HG03135 (cell line): ENCODE measurements at regions not wholly inside any gene's neighbourhood (a gene's known extent, or its start where the extent isn't known, plus 50 kb on each side); places are given as distances from the start of the nearest gene placed in this dataset.

ENCODE experiments used
- ATAC-seq: cut with Tn5 transposase; IDR thresholded peaks from one replicate; pipeline ENCODE4 v1.9.1; 2021; ENCODE audit warnings: mild to moderate bottlenecking, moderate library complexity; ENCODE audit not compliant: unreplicated experiment

- no peak for ATAC-seq
Observed at GRCh38 chr2:45337481-45337880, 273.6 kb downstream of the SRBD1 start.

DNA sequence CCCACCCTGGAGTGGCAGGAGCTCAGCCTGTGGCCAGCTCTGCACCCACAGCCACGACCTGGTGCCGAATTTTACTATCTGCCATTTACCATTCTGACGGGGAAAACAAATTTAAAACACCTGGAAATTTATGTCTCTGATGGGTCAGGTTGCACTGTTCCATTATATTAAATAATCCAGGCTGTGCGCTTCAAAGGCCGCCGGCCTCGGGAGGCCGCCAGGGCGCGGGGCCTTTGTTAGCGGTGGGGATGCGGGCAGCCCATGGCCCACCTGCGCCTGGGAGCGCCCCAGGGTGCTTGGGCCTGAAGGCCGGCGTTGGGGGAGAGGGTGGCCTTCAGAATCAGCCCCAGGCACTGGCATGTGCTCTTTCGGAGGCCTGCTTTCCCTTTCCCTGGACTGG is 276.9 kb downstream of the SRBD1 start:
- no peak for ATAC-seq

GRCh38 chr2:45332567-45332966 is 278.5 kb downstream of the SRBD1 start:
- no peak for ATAC-seq

GRCh38 chr2:45332094-45332493 is 279.0 kb downstream of the SRBD1 start:
- no peak for ATAC-seq

GRCh38 chr2:45331410-45331786 is 279.7 kb downstream of the SRBD1 start:
- no peak for ATAC-seq

GRCh38 chr2:45330637-45331409 is 280.2 kb downstream of the SRBD1 start:
- no peak for ATAC-seq

GRCh38 chr2:45330108-45330507 is 281.0 kb downstream of the SRBD1 start:
- ATAC-seq, result no peak

DNA sequence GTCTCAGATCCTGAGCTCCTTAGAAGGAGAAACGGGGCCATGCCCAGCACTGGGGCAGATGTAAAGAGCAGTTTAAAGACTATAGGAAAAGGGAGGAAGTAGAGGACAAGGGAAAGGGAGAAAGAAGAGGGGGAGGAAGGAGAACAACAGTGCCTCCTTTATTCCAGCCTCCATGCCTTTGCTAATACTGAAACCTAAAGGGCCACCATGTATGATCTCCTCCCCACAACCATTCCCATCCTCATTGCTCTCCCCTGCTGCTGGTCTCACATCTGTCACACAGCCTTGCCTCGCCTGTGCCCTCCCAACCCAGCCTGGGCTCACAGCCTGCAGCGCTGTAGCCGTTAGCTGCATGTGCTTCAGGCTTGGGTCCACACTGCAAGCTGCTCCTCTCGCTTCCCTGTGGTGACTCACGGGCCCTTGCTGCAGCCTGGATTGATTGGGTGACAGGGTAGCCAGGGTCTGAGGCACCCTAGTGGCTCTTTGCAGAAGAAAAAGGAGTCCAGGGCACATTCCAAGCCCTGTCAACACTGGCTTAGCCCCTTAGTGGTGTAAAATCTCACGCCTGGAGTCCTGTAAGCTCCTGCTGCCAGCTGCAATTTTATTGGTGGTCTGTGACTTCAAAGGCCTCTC is 281.9 kb downstream of the SRBD1 start:
- ATAC-seq, result no peak

DNA sequence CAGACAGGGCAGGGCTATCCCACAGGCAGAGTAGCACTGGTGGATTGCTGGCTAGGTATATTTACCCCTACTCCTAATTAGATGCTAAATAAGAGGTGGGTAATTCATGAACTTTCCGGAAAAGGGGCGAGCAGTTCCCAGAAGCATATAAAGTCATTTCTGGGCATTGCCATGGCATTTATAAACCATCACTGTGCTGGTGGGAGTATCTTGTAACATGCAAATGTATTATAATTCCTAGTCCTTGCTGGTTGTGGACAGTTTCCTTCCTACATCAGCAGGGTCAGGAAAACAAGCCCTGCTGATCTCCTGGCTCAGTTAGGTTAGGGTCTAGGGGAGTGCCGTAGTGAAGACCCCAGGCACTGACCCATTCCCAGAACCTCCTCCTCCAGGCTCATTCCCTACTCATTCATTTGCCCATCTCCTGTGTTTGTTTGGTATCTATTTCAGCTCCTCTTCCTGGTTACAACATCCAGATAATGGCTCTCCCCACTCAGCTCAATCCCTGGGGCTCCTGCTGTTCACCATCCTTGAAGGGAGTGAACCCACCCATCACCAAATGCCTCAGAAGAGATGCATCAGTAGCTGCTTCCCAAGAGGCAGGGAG is 282.7 kb downstream of the SRBD1 start:
- ATAC-seq, result no peak

- no peak for ATAC-seq
Observed at GRCh38 chr2:45323344-45323743, 287.7 kb downstream of the SRBD1 start.

DNA sequence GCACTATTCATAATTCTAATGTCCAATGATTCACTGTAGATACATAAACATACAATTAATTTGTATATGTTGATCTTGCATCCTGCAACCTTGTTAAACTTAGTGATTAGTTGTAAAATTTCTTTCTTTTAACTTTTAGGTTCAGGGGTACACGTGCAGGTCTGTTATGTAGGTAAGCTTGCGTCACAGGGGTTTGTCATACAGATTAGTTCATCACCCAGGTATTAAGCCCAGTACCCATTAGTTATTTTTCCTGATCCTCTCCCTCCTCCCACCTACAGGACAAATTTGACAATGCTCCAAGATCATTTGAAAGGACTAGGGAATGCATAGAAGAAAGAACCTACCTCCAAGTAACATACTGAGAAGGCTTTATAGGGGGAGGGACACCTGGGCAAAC is 290.1 kb downstream of the SRBD1 start:
- ATAC-seq, result no peak

DNA sequence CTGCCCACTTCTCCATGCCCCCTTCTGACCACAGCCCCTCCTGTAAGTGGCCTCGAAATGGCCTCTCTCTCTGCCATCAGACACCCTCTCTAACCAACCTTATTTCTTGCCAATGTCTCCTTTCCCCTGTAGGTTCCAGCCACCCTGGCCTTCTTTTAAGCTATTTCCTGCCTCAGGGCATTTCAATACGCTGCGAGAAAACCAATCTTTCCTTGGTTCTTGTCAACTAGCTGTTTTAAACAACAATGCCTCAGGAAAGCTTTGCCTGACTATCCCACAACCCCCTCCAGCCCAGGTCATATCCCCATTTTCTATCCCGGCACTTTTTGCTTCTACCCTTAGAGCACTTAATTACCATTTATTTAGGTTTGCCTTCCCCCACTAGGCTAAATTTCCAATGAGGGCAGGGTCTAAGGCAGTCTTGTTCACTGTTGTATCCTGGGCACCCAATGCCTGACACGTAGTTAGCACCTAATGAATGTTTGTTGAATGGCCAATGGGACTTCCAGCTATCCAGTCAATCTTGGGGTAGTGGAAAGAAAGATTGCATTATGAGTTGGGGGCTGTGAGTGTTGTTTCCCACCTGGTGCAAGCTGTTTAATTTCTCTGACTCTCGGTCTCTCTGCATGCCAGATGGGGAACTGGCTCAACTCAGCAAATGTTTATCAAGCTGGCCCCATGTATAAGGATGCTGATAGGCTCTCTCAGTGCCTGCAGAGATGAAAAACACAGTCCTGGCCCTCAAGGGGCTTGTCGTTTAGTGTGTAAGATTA is 291.2 kb downstream of the SRBD1 start:
- ATAC-seq, result no peak

DNA sequence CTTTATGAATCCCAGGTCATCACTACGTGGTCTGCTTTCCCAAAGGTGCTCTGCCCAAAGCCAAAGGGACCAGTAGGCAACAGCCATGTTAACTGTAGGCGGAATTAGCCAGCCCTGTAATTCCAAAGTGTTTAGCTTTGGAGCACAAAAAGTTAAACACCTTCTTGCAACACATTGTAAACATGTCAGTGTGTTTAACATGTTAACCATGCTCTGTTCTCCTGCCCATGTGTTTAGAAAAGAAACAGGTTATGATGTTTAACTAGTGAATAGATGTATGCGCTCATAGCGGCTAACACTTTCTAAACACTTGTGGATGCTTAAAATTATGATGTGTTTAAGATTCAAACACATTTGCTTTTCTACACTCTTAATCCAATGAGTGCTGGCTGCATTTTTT is 292.4 kb downstream of the SRBD1 start:
- ATAC-seq, result no peak

GRCh38 chr2:45316576-45317338 is 294.3 kb downstream of the SRBD1 start:
- no peak for ATAC-seq

GRCh38 chr2:45315861-45316260 is 295.2 kb downstream of the SRBD1 start:
- no peak for ATAC-seq

DNA sequence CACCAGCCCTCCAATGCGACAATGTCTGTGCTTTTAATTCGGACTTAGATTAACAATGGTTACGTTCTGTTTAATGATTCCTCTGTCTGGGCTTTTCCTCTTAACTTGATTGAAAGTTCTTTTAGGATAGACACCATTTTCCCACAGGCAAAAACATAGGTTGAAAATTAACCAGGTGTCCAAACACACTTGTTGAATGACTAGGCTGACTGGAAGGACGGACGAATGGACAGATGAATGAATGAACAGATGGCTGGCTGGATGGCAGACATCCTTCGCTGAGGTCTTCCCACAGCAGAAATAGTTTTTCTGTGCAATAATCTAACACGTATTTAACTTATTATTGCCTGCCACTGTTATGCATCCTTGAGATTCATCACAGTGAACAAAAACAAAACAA is 298.8 kb downstream of the SRBD1 start:
- no peak for ATAC-seq

DNA sequence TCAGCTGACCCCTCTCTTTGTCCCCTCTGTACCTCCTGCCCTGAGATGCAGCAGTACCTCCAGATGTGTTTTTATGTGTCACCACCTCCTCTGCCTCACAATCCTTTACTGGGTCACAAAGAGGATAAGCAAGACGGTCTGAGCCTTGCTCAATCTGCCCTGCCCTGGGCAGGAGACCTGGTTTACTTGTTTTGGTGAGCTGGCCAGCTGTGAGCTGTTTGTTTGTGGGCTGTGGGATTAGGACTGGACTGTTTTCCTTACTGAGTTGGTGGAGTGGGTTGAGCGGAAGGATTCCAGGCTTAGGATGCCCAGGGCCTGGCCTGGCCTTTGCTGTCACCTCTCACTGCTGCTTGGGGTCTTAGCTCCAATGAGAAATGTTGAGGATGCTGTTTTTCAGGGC is 299.5 kb downstream of the SRBD1 start:
- ATAC-seq, result no peak

DNA sequence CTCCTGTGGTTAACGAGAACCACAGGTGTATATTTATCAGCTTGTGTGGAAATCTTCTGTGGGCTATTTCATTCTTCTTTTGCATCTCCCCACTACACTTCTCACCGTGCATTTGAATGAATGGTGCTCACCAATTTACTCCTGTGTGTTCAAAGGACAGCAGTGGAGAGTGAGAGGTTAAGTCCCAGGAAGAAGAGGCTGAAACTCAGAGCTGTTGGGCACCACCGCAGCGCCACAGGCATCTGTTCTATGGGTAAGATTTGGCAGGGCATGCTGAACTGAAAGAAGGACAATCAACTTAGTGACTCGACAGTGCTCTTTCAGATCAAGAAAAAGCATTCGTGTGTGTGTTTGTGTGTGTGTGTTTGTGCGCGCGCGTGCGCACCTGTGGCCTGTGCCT is 297.9 kb upstream of the SIX2 start:
- ATAC-seq, result no peak

- ATAC-seq, result no peak
Observed at GRCh38 chr2:45305599-45305998, 296.3 kb upstream of the SIX2 start.

- ATAC-seq, result no peak
Observed at GRCh38 chr2:45303417-45304202, 294.4 kb upstream of the SIX2 start.
